ENCODE measurements at regions not wholly inside any gene's neighbourhood (a gene's known extent, or its start where the extent isn't known, plus 50 kb on each side); places are given as distances from the start of the nearest gene placed in this dataset.

GRCh38 chr2:173782681-173783080 is 182.5 kb downstream of the SP3 start:
- no peaks in the 10 kb centered on the region for H3K9me3 ChIP-seq
- no peak overlapping the region for H3K4me3 ChIP-seq
- no peaks in the 10 kb centered on the region for H3K27me3 ChIP-seq
- no peak for DNase-seq
- no peak for TF ChIP-seq CTCF (IDR thresholded peaks at IDR 0.05)
- intact Hi-C loops (cut with DNase I), result no loop called here
- H3K36me3 ChIP-seq, result no peaks in the 10 kb centered on the region
- no peak overlapping the region for H3K27ac ChIP-seq
- H3K4me1 ChIP-seq, result no peaks in the 10 kb centered on the region
- H3K9ac ChIP-seq (ENCODE audit: low read depth in 2 of 2, low read length in 2 of 2), result no peak overlapping the region

GRCh38 chr2:173783382-173783781 is 181.8 kb downstream of the SP3 start:
- Histone ChIP-seq H3K27me3 (no peaks in the 10 kb centered on the region), H3K36me3 (no peaks in the 10 kb centered on the region), H3K27ac (no peak overlapping the region), H3K4me1 (no peaks in the 10 kb centered on the region), H3K9me3 (no peaks in the 10 kb centered on the region), H3K4me3 (no peak overlapping the region), H3K9ac (ENCODE audit: low read depth in 2 of 2, low read length in 2 of 2) (no peak overlapping the region)
- DNase-seq, result no peak
- intact Hi-C loops (cut with DNase I), result no loop called here
- no peak for TF ChIP-seq CTCF (IDR thresholded peaks at IDR 0.05)

GRCh38 chr2:173785813-173786212 is 179.4 kb downstream of the SP3 start:
- H3K9ac ChIP-seq (ENCODE audit: low read depth in 2 of 2, low read length in 2 of 2), result no peak overlapping the region
- no peaks in the 10 kb centered on the region for H3K27me3 ChIP-seq
- no peak for TF ChIP-seq CTCF (IDR thresholded peaks at IDR 0.05)
- DNase-seq, result no peak
- H3K9me3 ChIP-seq, result no peaks in the 10 kb centered on the region
- intact Hi-C loops (cut with DNase I), result no loop called here
- no peaks in the 10 kb centered on the region for H3K4me1 ChIP-seq
- no peak overlapping the region for H3K4me3 ChIP-seq
- H3K27ac ChIP-seq, result no peak overlapping the region
- H3K36me3 ChIP-seq, result no peaks in the 10 kb centered on the region

GRCh38 chr2:173791502-173791901 is 173.7 kb downstream of the SP3 start:
- H3K4me3 ChIP-seq, result no peak overlapping the region
- intact Hi-C loops (cut with DNase I), result no loop called here
- H3K27ac ChIP-seq, result no peak overlapping the region
- TF ChIP-seq CTCF (IDR thresholded peaks at IDR 0.05), result no peak
- no peaks in the 10 kb centered on the region for H3K36me3 ChIP-seq
- no peak for DNase-seq
- H3K4me1 ChIP-seq, result no peaks in the 10 kb centered on the region
- no peaks in the 10 kb centered on the region for H3K27me3 ChIP-seq
- H3K9me3 ChIP-seq, result no peaks in the 10 kb centered on the region
- no peak overlapping the region for H3K9ac ChIP-seq (ENCODE audit: low read depth in 2 of 2, low read length in 2 of 2)

GRCh38 chr2:173792166-173792565 is 173.0 kb downstream of the SP3 start:
- no peak for TF ChIP-seq CTCF (IDR thresholded peaks at IDR 0.05)
- DNase-seq, result no peak
- no peaks in the 10 kb centered on the region for H3K27me3 ChIP-seq
- no peaks in the 10 kb centered on the region for H3K36me3 ChIP-seq
- intact Hi-C loops (cut with DNase I), result no loop called here
- no peak overlapping the region for H3K9ac ChIP-seq (ENCODE audit: low read depth in 2 of 2, low read length in 2 of 2)
- H3K27ac ChIP-seq, result no peak overlapping the region
- H3K4me3 ChIP-seq, result no peak overlapping the region
- no peaks in the 10 kb centered on the region for H3K9me3 ChIP-seq
- no peaks in the 10 kb centered on the region for H3K4me1 ChIP-seq

GRCh38 chr2:173792741-173793140 is 172.4 kb downstream of the SP3 start:
- intact Hi-C loops (cut with DNase I), result no loop called here
- no peaks in the 10 kb centered on the region for H3K9me3 ChIP-seq
- H3K4me1 ChIP-seq, result no peaks in the 10 kb centered on the region
- no peak overlapping the region for H3K27ac ChIP-seq
- DNase-seq, result no peak
- no peaks in the 10 kb centered on the region for H3K27me3 ChIP-seq
- H3K36me3 ChIP-seq, result no peaks in the 10 kb centered on the region
- no peak overlapping the region for H3K9ac ChIP-seq (ENCODE audit: low read depth in 2 of 2, low read length in 2 of 2)
- no peak for TF ChIP-seq CTCF (IDR thresholded peaks at IDR 0.05)
- H3K4me3 ChIP-seq, result no peak overlapping the region

Data from colonic mucosa (tissue), 4 donors.